ENCODE measurements at regions not wholly inside any gene's neighbourhood (a gene's known extent, or its start where the extent isn't known, plus 50 kb on each side); places are given as distances from the start of the nearest gene placed in this dataset.

GRCh38 chr12:28137414-28137813 is 52.8 kb upstream of the CCDC91 start:
- Histone ChIP-seq H3K27me3 (replicated peaks in 2 of 5; ENCODE audit: control insufficient read depth in 4 of 5, insufficient read depth in 5 of 5, low read length in 4 of 5) (no peaks in the 10 kb centered on the region), H3K4me1 (ENCODE audit: control extremely low read depth in 1 of 4, control insufficient read depth in 4 of 4, insufficient read depth in 4 of 4, low read length in 3 of 4) (no peaks in the 10 kb centered on the region), H3K9me3 (ENCODE audit: control extremely low read depth in 1 of 5, control insufficient read depth in 4 of 5, insufficient read depth in 2 of 5, low read depth in 1 of 5, low read length in 4 of 5) (no peaks in the 10 kb centered on the region), H3K36me3 (ENCODE audit: control insufficient read depth in 4 of 4, insufficient read depth in 4 of 4, low read length in 3 of 4) (no peaks in the 10 kb centered on the region), H3K27ac (ENCODE audit: insufficient read depth in 1 of 2, low read depth in 1 of 2, low read length in 2 of 2, poor library complexity in 1 of 2, severe bottlenecking in 2 of 2) (no peak overlapping the region), H3K4me3 (ENCODE audit: control insufficient read depth in 1 of 7, extremely low read depth in 1 of 7, insufficient read depth in 4 of 7, low read depth in 2 of 7, low read length in 6 of 7) (no peak overlapping the region)
- CTCF ChIA-PET, result interaction anchor here (1.0 to 1.5 kb wide), 2 partner anchors 25 to 156 kb away, joined by 3 read pairs; no protein-coding TSS in a partner anchor
- no peak for DNase-seq
- POLR2A ChIA-PET, result no interaction called here

- no CpG with 5 or more reads among the region's 2 CpGs for WGBS (ENCODE audit: insufficient coverage)
- ChIA-PET CTCF (no interaction called here), POLR2A (no interaction called here)
- no peaks in the 10 kb centered on the region for H3K4me1 ChIP-seq (ENCODE audit: control extremely low read depth in 1 of 4, control insufficient read depth in 4 of 4, insufficient read depth in 4 of 4, low read length in 3 of 4)
- no peaks in the 10 kb centered on the region for H3K27me3 ChIP-seq (replicated peaks in 2 of 5; ENCODE audit: control insufficient read depth in 4 of 5, insufficient read depth in 5 of 5, low read length in 4 of 5)
- no peaks in the 10 kb centered on the region for H3K9me3 ChIP-seq (ENCODE audit: control extremely low read depth in 1 of 5, control insufficient read depth in 4 of 5, insufficient read depth in 2 of 5, low read depth in 1 of 5, low read length in 4 of 5)
- no peaks in the 10 kb centered on the region for H3K36me3 ChIP-seq (ENCODE audit: control insufficient read depth in 4 of 4, insufficient read depth in 4 of 4, low read length in 3 of 4)
- DNase-seq, result no peak
- H3K27ac ChIP-seq (ENCODE audit: insufficient read depth in 1 of 2, low read depth in 1 of 2, low read length in 2 of 2, poor library complexity in 1 of 2, severe bottlenecking in 2 of 2), result no peak overlapping the region
- H3K4me3 ChIP-seq (ENCODE audit: control insufficient read depth in 1 of 7, extremely low read depth in 1 of 7, insufficient read depth in 4 of 7, low read depth in 2 of 7, low read length in 6 of 7), result no peak overlapping the region
Observed at GRCh38 chr12:28140404-28140803, 49.9 kb upstream of the CCDC91 start.

All from common myeloid progenitor, CD34-positive (primary cell).